ENCODE measurements at regions not wholly inside any gene's neighbourhood (a gene's known extent, or its start where the extent isn't known, plus 50 kb on each side); places are given as distances from the start of the nearest gene placed in this dataset.
A peak's percentile ranks its signal among the peaks of the same experiment; 100 is the strongest.
"Not testable (repeated sequence)": the region's sequence is repeated elsewhere in the genome, so short reads cannot be mapped to it uniquely, and the experiment has no call there.

GRCh38 chr3:153933481-153933880 lies 187.7 kb upstream of the ARHGEF26 start:
- not testable (repeated sequence) for DNase-seq

- DNase-seq, result no peak
These were observed 177.1 kb upstream of the ARHGEF26 start for GRCh38 chr3:153944084-153944483.

GRCh38 chr3:153951276-153951675 lies 169.9 kb upstream of the ARHGEF26 start:
- DNase-seq, result no peak

GRCh38 chr3:153952091-153952490 lies 169.1 kb upstream of the ARHGEF26 start:
- no peak for DNase-seq

GRCh38 chr3:153956613-153957012 lies 164.6 kb upstream of the ARHGEF26 start:
- no peak for DNase-seq

- no peak for DNase-seq
These were observed 163.8 kb upstream of the ARHGEF26 start for GRCh38 chr3:153957421-153957820.

- DNase-seq, result no peak
These were observed 162.3 kb upstream of the ARHGEF26 start for GRCh38 chr3:153958635-153959595.

GRCh38 chr3:153960458-153961074 lies 160.6 kb upstream of the ARHGEF26 start:
- no peak for DNase-seq

- DNase-seq, result peak in 1 of 2 experiments; percentile 38
These were observed 159.7 kb upstream of the ARHGEF26 start for GRCh38 chr3:153961494-153961893.

GRCh38 chr3:153963012-153963411 lies 158.2 kb upstream of the ARHGEF26 start:
- no peak for DNase-seq

- no peak for DNase-seq
These were observed 153.9 kb upstream of the ARHGEF26 start for GRCh38 chr3:153967260-153967659.

- DNase-seq, result no peak
These were observed 151.1 kb upstream of the ARHGEF26 start for GRCh38 chr3:153970047-153970446.

GRCh38 chr3:153970741-153971347 lies 150.3 kb upstream of the ARHGEF26 start:
- DNase-seq, result peak; percentile 73 to 95

GRCh38 chr3:153972862-153973261 lies 148.3 kb upstream of the ARHGEF26 start:
- DNase-seq, result no peak

- DNase-seq, result no peak
These were observed 147.4 kb upstream of the ARHGEF26 start for GRCh38 chr3:153973722-153974265.

- no peak for DNase-seq
These were observed 146.6 kb upstream of the ARHGEF26 start for GRCh38 chr3:153974614-153975013.

- no peak for DNase-seq
These were observed 144.2 kb upstream of the ARHGEF26 start for GRCh38 chr3:153976891-153977554.

GRCh38 chr3:153978006-153978405 lies 143.2 kb upstream of the ARHGEF26 start:
- no peak for DNase-seq

- DNase-seq, result no peak
These were observed 141.6 kb upstream of the ARHGEF26 start for GRCh38 chr3:153979418-153980251.

GRCh38 chr3:153980252-153980590 lies 141.0 kb upstream of the ARHGEF26 start:
- no peak for DNase-seq

GRCh38 chr3:153997364-153997763 lies 123.8 kb upstream of the ARHGEF26 start:
- peak; percentile 29 to 65 for DNase-seq

- DNase-seq, result no peak
These were observed 117.5 kb upstream of the ARHGEF26 start for GRCh38 chr3:154003649-154004048.
